Esophagus muscularis mucosa (tissue), 4 donors: ENCODE measurements at regions not wholly inside any gene's neighbourhood (a gene's known extent, or its start where the extent isn't known, plus 50 kb on each side); places are given as distances from the start of the nearest gene placed in this dataset.

ENCODE experiments used
- DNase-seq: peaks from one replicate; pipeline ENCODE4 v3.0.0-alpha.2; 2017; ENCODE audit errors: extremely low spot score
- H3K27ac ChIP-seq, 4 donors: fragments of 200-600 bp; sonication (generic); replicated peaks in 1 of 4; 1 replicate in 3 of 4; 2 replicates in 1 of 4; pipeline ENCODE4 v1.5.1; 2016 to 2019; ENCODE audit warnings: mild to moderate bottlenecking in 1 of 4
- H3K27me3 ChIP-seq, 4 donors: fragments of 200-600 bp; sonication (generic); one replicate each; pipeline versions ENCODE4 v1.5.1 to v1.6.0; 2016 to 2019
- H3K36me3 ChIP-seq, 4 donors: fragments of 200-600 bp; sonication (generic); one replicate each; pipeline ENCODE4 v1.5.1; 2016 to 2019
- H3K4me1 ChIP-seq, 4 donors: fragments of 200-600 bp; sonication (generic); one replicate each; pipeline ENCODE4 v1.5.1; 2016 to 2019
- H3K4me3 ChIP-seq, 4 donors: fragments of 200-600 bp; sonication (generic); 1 replicate in 2 of 4; 2 replicates in 2 of 4; pipeline ENCODE4 v1.5.1; 2016 to 2019; ENCODE audit warnings: mild to moderate bottlenecking in 4 of 4, moderate library complexity in 1 of 4
- H3K9me3 ChIP-seq, 4 donors: fragments of 200-600 bp; sonication (generic); 1 replicate in 3 of 4; 2 replicates in 1 of 4; pipeline ENCODE4 v1.5.1; 2016 to 2019
- CTCF ChIP-seq, 3 experiments: fragments of 200-600 bp in 2 of 3; fragments of 450-650 bp in 1 of 3; sonication (generic) in 2 of 3; IDR thresholded peaks; one replicate each; pipeline ENCODE4 v1.5.1; 2017 to 2019; ENCODE audit warnings: antibody characterized with exemption in 3 of 3, mild to moderate bottlenecking in 2 of 3, moderate library complexity in 1 of 3
- EP300 ChIP-seq: sonication (generic); formaldehyde crosslinking; IDR thresholded peaks from one replicate; pipeline ENCODE4 v1.6.1; 2017; ENCODE audit warnings: antibody characterized with exemption
- POLR2A ChIP-seq: fragments of 450-650 bp; IDR thresholded peaks from one replicate; pipeline ENCODE4 v1.6.1; 2017; ENCODE audit warnings: antibody characterized with exemption, moderate library complexity, mild to moderate bottlenecking, low read depth
- POLR2AphosphoS5 ChIP-seq, 2 donors: sonication (generic); formaldehyde crosslinking; IDR thresholded peaks; one replicate each; pipeline ENCODE4 v1.6.1; 2017; ENCODE audit warnings: antibody characterized with exemption in 2 of 2
- WGBS: methylation state at CpG from one replicate; pipeline ENCODE4 v1.1.5; 2018; 5-methylcytosine and 5-hydroxymethylcytosine counted together
- intact Hi-C: fragments of 100-400 bp; cut with DNase I; formaldehyde crosslinking; loops from one replicate; pipeline ENCODE4 v1.15.1; 2023

- Histone ChIP-seq H3K27me3 (no peaks in the 10 kb centered on the region), H3K9me3 (no peaks in the 10 kb centered on the region), H3K36me3 (no peaks in the 10 kb centered on the region), H3K4me1 (peaks cover 56 to 78% (median 61%) of the 10 kb centered on the region in 4 donors), H3K27ac (peak overlapping the region in 2 of 4 donors; percentile 13 to 43), H3K4me3 (no peak overlapping the region)
- intact Hi-C loops = no loop called here
- 96% methylated on average over 12 of the region's 12 CpGs for WGBS
- TF ChIP-seq CTCF (IDR thresholded peaks at IDR 0.05) = no peak
- no peak for TF ChIP-seq POLR2A
- no peak for TF ChIP-seq POLR2AphosphoS5 (IDR thresholded peaks at IDR 0.05)
- TF ChIP-seq EP300 = no peak
- peak; percentile 68 for DNase-seq
Measured at GRCh38 chr6:144339859-144340452, 54.8 kb downstream of the UTRN start.

- TF ChIP-seq POLR2AphosphoS5 (IDR thresholded peaks at IDR 0.05) (no peak), CTCF (IDR thresholded peaks at IDR 0.05) (no peak), EP300 (no peak), POLR2A (no peak)
- WGBS = 71% methylated on average over 5 of the region's 5 CpGs
Measured at GRCh38 chr6:144340541-144341371, 55.6 kb downstream of the UTRN start.

GRCh38 chr6:144341831-144342527 lies 56.8 kb downstream of the UTRN start:
- H3K4me1 ChIP-seq = peaks cover 56 to 70% (median 64%) of the 10 kb centered on the region in 4 donors
- TF ChIP-seq POLR2A (no peak), EP300 (no peak), CTCF (IDR thresholded peaks at IDR 0.05) (no peak), POLR2AphosphoS5 (IDR thresholded peaks at IDR 0.05) (no peak)
- no peaks in the 10 kb centered on the region for H3K9me3 ChIP-seq
- no peak overlapping the region for H3K4me3 ChIP-seq
- peak; percentile 24 for DNase-seq
- H3K27ac ChIP-seq = peak overlapping the region in 1 of 4 donors; percentile 22
- H3K27me3 ChIP-seq = no peaks in the 10 kb centered on the region
- intact Hi-C loops = no loop called here
- WGBS = 77% methylated on average over 5 of the region's 5 CpGs
- H3K36me3 ChIP-seq = no peaks in the 10 kb centered on the region

More at GRCh38 chr6:144340541-144341371, 55.6 kb downstream of the UTRN start:
- no peaks in the 10 kb centered on the region for H3K27me3 ChIP-seq
- intact Hi-C loops = no loop called here
- peak overlapping the region in 2 of 4 donors; percentile 13 to 22 for H3K27ac ChIP-seq
- no peak for DNase-seq
- no peaks in the 10 kb centered on the region for H3K9me3 ChIP-seq
- peaks cover 57 to 70% (median 58%) of the 10 kb centered on the region in 4 donors for H3K4me1 ChIP-seq
- no peaks in the 10 kb centered on the region for H3K36me3 ChIP-seq
- H3K4me3 ChIP-seq = no peak overlapping the region

GRCh38 chr6:144343701-144344428 lies 58.7 kb downstream of the UTRN start:
- H3K36me3 ChIP-seq = no peaks in the 10 kb centered on the region
- DNase-seq = peak; percentile 39
- no peaks in the 10 kb centered on the region for H3K9me3 ChIP-seq
- no peaks in the 10 kb centered on the region for H3K27me3 ChIP-seq
- TF ChIP-seq POLR2AphosphoS5 (IDR thresholded peaks at IDR 0.05) = peak in 1 of 2 donors; percentile 25
- TF ChIP-seq EP300 = no peak
- no peak for TF ChIP-seq POLR2A
- intact Hi-C loops = no loop called here
- H3K27ac ChIP-seq = peak overlapping the region; percentile 29 to 52 (median 46)
- H3K4me3 ChIP-seq = peak overlapping the region; percentile 0 to 22 (median 8)
- 42% methylated on average over 10 of the region's 10 CpGs for WGBS
- H3K4me1 ChIP-seq = peaks cover 50 to 67% (median 56%) of the 10 kb centered on the region in 4 donors
